ENCODE measurements at regions not wholly inside any gene's neighbourhood (a gene's known extent, or its start where the extent isn't known, plus 50 kb on each side); places are given as distances from the start of the nearest gene placed in this dataset.
"Not testable (repeated sequence)": the region's sequence is repeated elsewhere in the genome, so short reads cannot be mapped to it uniquely, and the experiment has no call there.

- H3K27ac Mint-ChIP-seq; H3K27me3 Mint-ChIP-seq; ATAC-seq (replicated peaks); H3K4me3 Mint-ChIP-seq; H3K4me1 Mint-ChIP-seq; H3K9me3 Mint-ChIP-seq; H3K36me3 Mint-ChIP-seq (ENCODE audit: low read depth): not testable (repeated sequence)
Measured at GRCh38 chr13:18322821-18323220, 858.8 kb downstream of the TUBA3C start.

GRCh38 chr13:18319653-18320052 is 862.0 kb downstream of the TUBA3C start:
- not testable (repeated sequence) for H3K27me3 Mint-ChIP-seq; H3K27ac Mint-ChIP-seq; ATAC-seq (replicated peaks); H3K4me3 Mint-ChIP-seq; H3K9me3 Mint-ChIP-seq; H3K4me1 Mint-ChIP-seq; H3K36me3 Mint-ChIP-seq (ENCODE audit: low read depth)

DNA sequence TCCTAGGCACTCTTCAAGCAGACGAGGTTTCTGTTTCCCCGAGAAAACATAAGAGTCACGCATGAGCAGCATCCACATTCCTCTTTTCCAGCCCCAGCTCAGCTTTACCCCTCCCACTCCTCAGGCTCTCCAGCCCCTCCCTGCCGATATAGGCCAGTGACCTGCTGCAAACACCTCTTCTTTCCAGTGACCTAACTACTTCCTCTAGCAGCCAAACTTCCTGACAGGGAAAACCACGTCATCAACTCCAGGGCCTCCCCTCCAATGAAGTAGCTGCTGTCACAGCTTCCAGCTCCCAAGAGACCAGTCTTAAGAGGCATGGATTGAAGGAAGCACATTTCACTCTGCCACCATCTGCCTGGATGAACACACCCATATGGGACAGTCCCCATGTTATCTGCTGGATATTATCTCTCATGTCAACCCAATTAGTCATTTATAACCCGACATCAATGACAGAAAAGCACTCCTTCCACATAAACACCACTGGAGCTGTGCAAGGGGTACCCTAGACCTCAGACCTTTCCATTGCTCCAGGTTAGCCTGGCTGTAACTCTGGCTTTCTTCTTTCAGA is 878.3 kb downstream of the TUBA3C start:
- not testable (repeated sequence) for H3K36me3 Mint-ChIP-seq (ENCODE audit: low read depth); H3K27ac Mint-ChIP-seq; H3K4me1 Mint-ChIP-seq; H3K9me3 Mint-ChIP-seq; H3K4me3 Mint-ChIP-seq; H3K27me3 Mint-ChIP-seq
- ATAC-seq (replicated peaks): peak; percentile 52

- not testable (repeated sequence) for H3K36me3 Mint-ChIP-seq (ENCODE audit: low read depth); H3K27me3 Mint-ChIP-seq; ATAC-seq (replicated peaks); H3K4me1 Mint-ChIP-seq; H3K9me3 Mint-ChIP-seq; H3K27ac Mint-ChIP-seq; H3K4me3 Mint-ChIP-seq
Measured at GRCh38 chr13:18300968-18301367, 880.7 kb downstream of the TUBA3C start.

DNA sequence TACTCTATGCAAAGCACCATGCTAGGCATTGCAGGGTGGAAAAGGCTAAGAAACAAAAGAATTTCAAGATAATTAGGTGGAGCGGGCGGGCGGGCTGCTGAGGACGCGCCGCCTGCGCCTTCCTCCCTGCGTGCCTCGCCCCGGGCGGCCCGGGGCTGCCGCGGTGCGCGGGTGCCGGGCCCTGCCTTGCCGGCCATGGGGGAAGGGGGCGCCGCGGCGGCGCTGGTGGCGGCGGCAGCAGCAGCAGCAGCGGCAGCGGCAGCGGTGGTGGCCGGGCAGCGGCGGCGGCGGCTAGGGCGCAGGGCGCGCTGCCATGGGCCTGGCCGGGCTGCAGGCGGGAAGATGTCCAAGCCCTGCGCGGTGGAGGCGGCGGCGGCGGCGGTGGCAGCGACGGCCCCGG is 884.3 kb downstream of the TUBA3C start:
- H3K9me3 Mint-ChIP-seq; H3K36me3 Mint-ChIP-seq (ENCODE audit: low read depth); H3K27me3 Mint-ChIP-seq; H3K27ac Mint-ChIP-seq; H3K4me1 Mint-ChIP-seq; ATAC-seq (replicated peaks); H3K4me3 Mint-ChIP-seq: not testable (repeated sequence)

GRCh38 chr13:18296617-18297016 is 885.0 kb downstream of the TUBA3C start:
- H3K4me1 Mint-ChIP-seq; H3K27ac Mint-ChIP-seq; H3K27me3 Mint-ChIP-seq; H3K9me3 Mint-ChIP-seq; H3K36me3 Mint-ChIP-seq (ENCODE audit: low read depth); H3K4me3 Mint-ChIP-seq; ATAC-seq (replicated peaks): not testable (repeated sequence)

DNA sequence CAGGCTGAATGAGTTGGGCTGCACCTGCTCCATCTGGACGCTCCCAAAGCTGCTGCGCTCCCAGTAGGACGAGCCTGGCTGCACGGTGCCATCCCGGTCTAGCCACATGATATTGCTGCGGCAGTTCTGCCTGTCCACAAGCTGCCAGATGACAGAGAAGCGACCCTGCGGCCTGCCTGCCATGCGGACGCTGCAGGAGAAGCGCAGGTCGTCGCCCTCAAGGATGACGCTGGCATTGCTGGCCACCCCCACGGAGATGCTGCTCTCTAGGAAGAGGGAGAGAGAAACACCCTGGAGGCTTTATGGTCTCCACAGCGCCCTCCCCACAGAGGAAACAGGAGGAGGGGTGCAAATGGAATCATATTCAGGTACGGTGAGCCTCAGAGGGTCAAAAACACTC is 887.3 kb downstream of the TUBA3C start:
- H3K27me3 Mint-ChIP-seq; H3K9me3 Mint-ChIP-seq; H3K27ac Mint-ChIP-seq; H3K4me1 Mint-ChIP-seq; ATAC-seq (replicated peaks); H3K4me3 Mint-ChIP-seq; H3K36me3 Mint-ChIP-seq (ENCODE audit: low read depth): not testable (repeated sequence)

GRCh38 chr13:18286848-18287247 is 894.8 kb downstream of the TUBA3C start:
- H3K4me3 Mint-ChIP-seq; H3K4me1 Mint-ChIP-seq; H3K27ac Mint-ChIP-seq; ATAC-seq (replicated peaks); H3K9me3 Mint-ChIP-seq; H3K27me3 Mint-ChIP-seq; H3K36me3 Mint-ChIP-seq (ENCODE audit: low read depth): not testable (repeated sequence)

DNA sequence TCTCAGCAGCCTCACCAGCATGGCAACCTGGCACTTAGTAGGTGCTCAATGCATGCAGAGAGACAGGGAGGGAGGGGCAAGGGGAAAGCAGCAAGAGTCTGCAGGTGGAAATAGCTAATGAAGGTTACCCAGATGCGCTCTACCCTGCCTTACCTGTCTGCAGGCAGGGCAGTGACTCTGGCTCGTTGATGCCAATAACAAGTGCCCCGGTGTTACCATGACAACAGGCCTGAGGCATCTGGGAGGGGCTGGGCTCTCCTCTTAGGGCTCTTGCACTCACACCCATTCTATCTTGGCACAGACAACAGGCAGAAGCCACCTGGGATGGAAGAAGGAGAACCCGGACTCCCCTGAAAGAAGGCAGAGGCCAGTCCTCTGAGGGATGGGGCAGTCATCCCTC is 896.0 kb downstream of the TUBA3C start:
- not testable (repeated sequence) for H3K36me3 Mint-ChIP-seq (ENCODE audit: low read depth); H3K27ac Mint-ChIP-seq; H3K27me3 Mint-ChIP-seq; H3K4me1 Mint-ChIP-seq; ATAC-seq (replicated peaks); H3K4me3 Mint-ChIP-seq; H3K9me3 Mint-ChIP-seq

- not testable (repeated sequence) for H3K27me3 Mint-ChIP-seq; H3K9me3 Mint-ChIP-seq; H3K4me3 Mint-ChIP-seq; H3K4me1 Mint-ChIP-seq; ATAC-seq (replicated peaks); H3K27ac Mint-ChIP-seq; H3K36me3 Mint-ChIP-seq (ENCODE audit: low read depth)
Measured at GRCh38 chr13:18284040-18284439, 897.6 kb downstream of the TUBA3C start.

DNA sequence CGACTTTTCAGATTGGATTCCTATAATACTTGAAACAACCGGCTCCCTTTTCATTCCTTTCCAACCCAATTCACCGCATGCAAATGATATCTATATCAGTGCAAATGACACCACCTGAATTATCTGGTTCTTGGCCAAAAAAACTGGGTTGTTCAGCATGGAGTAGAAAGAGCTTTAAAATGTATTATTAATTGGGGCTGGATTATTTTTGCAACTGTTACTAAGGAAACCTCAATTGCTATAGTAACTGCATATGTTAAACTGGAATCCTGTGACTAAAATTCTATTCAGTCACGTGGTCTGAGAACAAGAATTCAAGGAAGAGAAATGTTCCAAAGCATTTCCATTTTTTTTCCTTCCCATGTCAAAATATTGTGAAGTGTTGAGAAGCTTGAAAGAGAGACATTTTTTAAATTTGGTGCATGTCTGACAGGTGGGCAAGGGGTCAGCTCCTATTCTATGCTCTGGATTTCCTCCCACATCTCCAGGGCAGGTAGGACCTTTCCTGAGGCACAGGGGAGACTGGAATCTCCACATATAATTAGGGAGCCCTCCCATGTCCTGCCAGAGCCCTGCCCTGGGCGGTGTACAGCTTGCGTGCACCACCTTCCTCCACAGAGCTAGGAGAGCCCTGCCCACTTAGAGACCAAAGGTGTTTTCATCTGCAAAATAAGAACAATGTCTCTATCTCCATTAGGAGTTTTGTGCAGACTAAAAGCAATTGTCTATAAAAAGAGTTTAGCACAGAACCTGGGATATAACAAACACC is 899.6 kb downstream of the TUBA3C start:
- not testable (repeated sequence) for H3K27me3 Mint-ChIP-seq; H3K4me1 Mint-ChIP-seq; H3K4me3 Mint-ChIP-seq; H3K36me3 Mint-ChIP-seq (ENCODE audit: low read depth); H3K9me3 Mint-ChIP-seq; ATAC-seq (replicated peaks); H3K27ac Mint-ChIP-seq

GRCh38 chr13:18280904-18281828 is 900.5 kb downstream of the TUBA3C start:
- not testable (repeated sequence) for H3K36me3 Mint-ChIP-seq (ENCODE audit: low read depth); H3K4me1 Mint-ChIP-seq; H3K27ac Mint-ChIP-seq; H3K9me3 Mint-ChIP-seq; H3K4me3 Mint-ChIP-seq; H3K27me3 Mint-ChIP-seq
- ATAC-seq (replicated peaks): peak; percentile 13

DNA sequence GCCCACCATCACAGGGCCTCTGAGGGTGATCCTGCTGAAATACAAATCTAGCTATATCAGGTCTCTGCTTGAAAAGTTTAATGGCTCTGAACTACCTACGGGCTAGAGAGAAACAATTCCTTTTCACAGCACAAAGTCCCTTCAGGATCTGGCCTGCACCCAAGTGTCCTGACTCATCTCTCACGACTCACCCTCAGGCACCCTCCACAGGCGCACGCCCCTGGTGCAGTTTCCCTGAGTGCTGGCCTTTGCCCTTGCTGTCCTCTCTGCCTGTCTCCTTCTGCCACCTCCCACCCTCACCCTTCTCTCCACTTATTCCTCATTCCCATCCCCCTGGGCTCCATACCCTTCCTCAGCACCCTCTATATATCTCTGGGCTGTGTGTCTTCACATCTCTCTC is 901.7 kb downstream of the TUBA3C start:
- H3K27me3 Mint-ChIP-seq; H3K27ac Mint-ChIP-seq; H3K9me3 Mint-ChIP-seq; ATAC-seq (replicated peaks); H3K36me3 Mint-ChIP-seq (ENCODE audit: low read depth); H3K4me1 Mint-ChIP-seq; H3K4me3 Mint-ChIP-seq: not testable (repeated sequence)

GRCh38 chr13:18277372-18277771 is 904.3 kb downstream of the TUBA3C start:
- H3K4me1 Mint-ChIP-seq; H3K9me3 Mint-ChIP-seq; H3K27me3 Mint-ChIP-seq; H3K36me3 Mint-ChIP-seq (ENCODE audit: low read depth); ATAC-seq (replicated peaks); H3K27ac Mint-ChIP-seq; H3K4me3 Mint-ChIP-seq: not testable (repeated sequence)

GRCh38 chr13:18276280-18276679 is 905.3 kb downstream of the TUBA3C start:
- not testable (repeated sequence) for H3K9me3 Mint-ChIP-seq; H3K36me3 Mint-ChIP-seq (ENCODE audit: low read depth); H3K27ac Mint-ChIP-seq; H3K4me3 Mint-ChIP-seq; H3K27me3 Mint-ChIP-seq; H3K4me1 Mint-ChIP-seq
- peak; percentile 36 for ATAC-seq (replicated peaks)

Measured in activated T-helper 17 cell treated with anti-CD3 and anti-CD28 coated beads, Interleukin-2, amount 50 U/mL, for 72 hours (primary cell).